Cardiac muscle cell (in vitro differentiated cells and primary cell): ENCODE measurements at regions not wholly inside any gene's neighbourhood (a gene's known extent, or its start where the extent isn't known, plus 50 kb on each side); places are given as distances from the start of the nearest gene placed in this dataset.

ENCODE experiments used
- DNase-seq, 2 donors: peaks; one replicate each; pipeline versions ENCODE4 v3.0.0 to v3.0.0-alpha.2; 2010 to 2017; ENCODE audit warnings: low read depth in 1 of 2, low spot score in 1 of 2
- H3K27ac ChIP-seq: fragments of 200-600 bp; sonication (generic); 2 replicates; pipeline ENCODE4 v1.5.1; 2016
- H3K27me3 ChIP-seq: fragments of 200-600 bp; sonication (generic); 2 replicates; pipeline ENCODE4 v1.6.0; 2016; ENCODE audit warnings: control low read depth
- H3K36me3 ChIP-seq: fragments of 200-600 bp; sonication (generic); 2 replicates; pipeline ENCODE4 v1.5.1; 2016; ENCODE audit warnings: control low read depth
- H3K4me1 ChIP-seq: fragments of 200-600 bp; sonication (generic); 2 replicates; pipeline ENCODE4 v1.8.1; 2017; ENCODE audit warnings: low read depth, mild to moderate bottlenecking, mixed run types
- H3K4me3 ChIP-seq: fragments of 200-600 bp; sonication (generic); 2 replicates; pipeline ENCODE4 v1.5.1; 2016; ENCODE audit warnings: mild to moderate bottlenecking
- H3K9me3 ChIP-seq: fragments of 200-600 bp; sonication (generic); 2 replicates; pipeline ENCODE4 v1.5.1; 2017; ENCODE audit warnings: low read depth, mild to moderate bottlenecking, control low read depth
- CTCF ChIP-seq: IDR thresholded peaks from 2 replicates; pipeline ENCODE4 v1.5.1; 2012; ENCODE audit warnings: low read depth, mild to moderate bottlenecking, low read length

GRCh38 chr2:42927334-42928160 is 135.2 kb upstream of the HAAO start:
- no peaks in the 10 kb centered on the region for H3K36me3 ChIP-seq
- no peak overlapping the region for H3K4me3 ChIP-seq
- H3K27me3 ChIP-seq = no peaks in the 10 kb centered on the region
- H3K9me3 ChIP-seq = no peaks in the 10 kb centered on the region
- DNase-seq = no peak
- no peak for TF ChIP-seq CTCF
- H3K4me1 ChIP-seq = peaks cover 46% of the 10 kb centered on the region
- peak overlapping the region; percentile 29 for H3K27ac ChIP-seq

- TF ChIP-seq CTCF = no peak
- Histone ChIP-seq H3K9me3 (no peaks in the 10 kb centered on the region), H3K4me3 (no peak overlapping the region), H3K36me3 (no peaks in the 10 kb centered on the region), H3K4me1 (peaks cover 43% of the 10 kb centered on the region), H3K27me3 (no peaks in the 10 kb centered on the region), H3K27ac (no peak overlapping the region)
- DNase-seq = no peak
These were observed 134.3 kb upstream of the HAAO start for GRCh38 chr2:42926434-42927333.

GRCh38 chr2:42925742-42926433 is 133.5 kb upstream of the HAAO start:
- Histone ChIP-seq H3K4me3 (no peak overlapping the region), H3K9me3 (no peaks in the 10 kb centered on the region), H3K27ac (no peak overlapping the region), H3K36me3 (no peaks in the 10 kb centered on the region), H3K4me1 (peaks cover 43% of the 10 kb centered on the region), H3K27me3 (no peaks in the 10 kb centered on the region)
- TF ChIP-seq CTCF = no peak
- DNase-seq = no peak

GRCh38 chr2:42924418-42924886 is 132.1 kb upstream of the HAAO start:
- Histone ChIP-seq H3K4me3 (no peak overlapping the region), H3K4me1 (peaks cover 43% of the 10 kb centered on the region), H3K9me3 (no peaks in the 10 kb centered on the region), H3K36me3 (no peaks in the 10 kb centered on the region), H3K27ac (peak overlapping the region; percentile 18), H3K27me3 (no peaks in the 10 kb centered on the region)
- TF ChIP-seq CTCF = no peak
- DNase-seq = no peak
